ENCODE measurements at regions not wholly inside any gene's neighbourhood (a gene's known extent, or its start where the extent isn't known, plus 50 kb on each side); places are given as distances from the start of the nearest gene placed in this dataset.

GRCh38 chr5:111676926-111677415 is 80.0 kb downstream of the NREP start:
- Histone ChIP-seq H3K79me2 (no peaks in the 10 kb centered on the region), H2AFZ (no peak overlapping the region), H4K20me1 (ENCODE audit: insufficient read depth, poor library complexity, severe bottlenecking) (no peaks in the 10 kb centered on the region), H3K27me3 (no peaks in the 10 kb centered on the region), H3K9me3 (ENCODE audit: low read depth) (no peaks in the 10 kb centered on the region), H3K4me2 (no peak overlapping the region), H3K4me1 (ENCODE audit: insufficient read depth) (peaks cover 16% of the 10 kb centered on the region), H3K36me3 (replicated peaks; ENCODE audit: insufficient read depth, low read depth) (no peaks in the 10 kb centered on the region), H3K9me2 (replicated peaks; ENCODE audit: insufficient read depth) (no peaks in the 10 kb centered on the region), H3K27ac (no peak overlapping the region), H3K4me3 (no peak overlapping the region)
- DNase-seq (ENCODE audit: low spot score), result no peak
- TF ChIP-seq EZH2phosphoT487 (IDR thresholded peaks at IDR 0.05; ENCODE audit: low read depth, severe bottlenecking, unreplicated experiment) (no peak), EZH2 (IDR thresholded peaks at IDR 0.05; ENCODE audit: borderline replicate concordance) (no peak), CTCF (IDR thresholded peaks at IDR 0.05; ENCODE audit: poor library complexity) (no peak)
- WGBS (ENCODE audit: low lambda C conversion rate, missing lambda C conversion rate), result 89% methylated on average over 3 of the region's 3 CpGs

- Histone ChIP-seq H3K27me3 (no peaks in the 10 kb centered on the region), H3K36me3 (replicated peaks; ENCODE audit: insufficient read depth, low read depth) (no peaks in the 10 kb centered on the region), H2AFZ (no peak overlapping the region), H3K9me3 (ENCODE audit: low read depth) (no peaks in the 10 kb centered on the region), H3K4me1 (ENCODE audit: insufficient read depth) (peaks cover 11% of the 10 kb centered on the region), H3K9me2 (replicated peaks; ENCODE audit: insufficient read depth) (no peaks in the 10 kb centered on the region), H3K4me3 (no peak overlapping the region), H3K4me2 (no peak overlapping the region), H4K20me1 (ENCODE audit: insufficient read depth, poor library complexity, severe bottlenecking) (no peaks in the 10 kb centered on the region), H3K79me2 (no peaks in the 10 kb centered on the region), H3K27ac (no peak overlapping the region)
- no peak for TF ChIP-seq CTCF (IDR thresholded peaks at IDR 0.05; ENCODE audit: poor library complexity)
- no peak for TF ChIP-seq EZH2phosphoT487 (IDR thresholded peaks at IDR 0.05; ENCODE audit: low read depth, severe bottlenecking, unreplicated experiment)
- no peak for TF ChIP-seq EZH2 (IDR thresholded peaks at IDR 0.05; ENCODE audit: borderline replicate concordance)
- no peak for DNase-seq (ENCODE audit: low spot score)
- WGBS (ENCODE audit: low lambda C conversion rate, missing lambda C conversion rate), result 69% methylated on average over 1 of the region's 1 CpG
Measured at GRCh38 chr5:111676466-111676865, 80.5 kb downstream of the NREP start.

- Histone ChIP-seq H3K27ac (no peak overlapping the region), H3K79me2 (no peaks in the 10 kb centered on the region), H3K4me3 (no peak overlapping the region), H3K27me3 (no peaks in the 10 kb centered on the region), H2AFZ (no peak overlapping the region), H3K9me3 (ENCODE audit: low read depth) (no peaks in the 10 kb centered on the region), H3K9me2 (replicated peaks; ENCODE audit: insufficient read depth) (no peaks in the 10 kb centered on the region), H3K4me1 (ENCODE audit: insufficient read depth) (peaks cover 3% of the 10 kb centered on the region), H3K36me3 (replicated peaks; ENCODE audit: insufficient read depth, low read depth) (no peaks in the 10 kb centered on the region), H4K20me1 (ENCODE audit: insufficient read depth, poor library complexity, severe bottlenecking) (no peaks in the 10 kb centered on the region), H3K4me2 (no peak overlapping the region)
- no peak for TF ChIP-seq EZH2 (IDR thresholded peaks at IDR 0.05; ENCODE audit: borderline replicate concordance)
- no peak for TF ChIP-seq CTCF (IDR thresholded peaks at IDR 0.05; ENCODE audit: poor library complexity)
- no peak for TF ChIP-seq EZH2phosphoT487 (IDR thresholded peaks at IDR 0.05; ENCODE audit: low read depth, severe bottlenecking, unreplicated experiment)
- WGBS (ENCODE audit: low lambda C conversion rate, missing lambda C conversion rate), result 90% methylated on average over 2 of the region's 2 CpGs
- no peak for DNase-seq (ENCODE audit: low spot score)
Measured at GRCh38 chr5:111675201-111675934, 81.6 kb downstream of the NREP start.

Measured in hepatocyte (in vitro differentiated cells).